ENCODE measurements at regions not wholly inside any gene's neighbourhood (a gene's known extent, or its start where the extent isn't known, plus 50 kb on each side); places are given as distances from the start of the nearest gene placed in this dataset.

DNA sequence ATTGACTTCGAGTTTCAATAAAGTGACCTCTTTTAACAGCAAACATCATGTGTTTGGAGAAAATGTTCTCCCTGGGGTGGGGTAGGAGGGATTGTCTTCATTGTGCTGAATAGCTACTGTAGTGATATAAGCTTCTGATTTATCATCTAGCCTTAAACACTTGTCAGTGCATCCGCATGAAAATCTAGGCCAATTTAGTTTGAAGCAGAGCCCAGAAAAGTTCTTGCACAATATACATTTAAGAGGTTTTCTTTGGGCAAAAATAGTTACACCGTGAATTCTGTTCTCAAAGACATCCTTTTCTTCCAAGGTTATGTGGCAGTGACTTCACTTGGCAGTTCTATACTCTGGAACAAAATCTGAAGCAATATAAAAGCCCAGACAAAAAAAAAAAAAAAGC lies 136.0 kb upstream of the IFNG-AS1 start:
- DNase-seq (ENCODE audit: insufficient read length, low spot score), result no peak
- FAIRE-seq, result no peak
- TF ChIP-seq CTCF (IDR thresholded peaks at IDR 0.05; ENCODE audit: insufficient read depth, missing control alignments), result no peak

DNA sequence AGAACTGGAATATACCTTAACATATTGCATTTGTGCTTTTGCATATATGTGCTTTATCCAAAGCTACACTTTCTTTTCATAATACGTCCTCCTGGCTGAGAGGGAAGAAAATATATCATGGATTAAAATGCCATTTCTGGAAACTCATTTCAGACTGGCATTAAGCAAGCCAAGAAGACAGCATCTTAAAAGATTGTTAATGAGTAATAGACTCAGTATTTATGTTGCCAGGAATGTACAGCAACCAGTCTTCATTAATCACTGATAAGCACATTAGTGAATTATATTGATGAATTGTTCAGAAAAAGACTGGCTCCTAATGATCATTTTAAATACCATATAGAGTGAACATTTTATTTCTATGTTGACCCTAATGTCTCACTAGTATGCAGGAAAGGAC lies 134.9 kb upstream of the IFNG-AS1 start:
- FAIRE-seq (no peak), DNase-seq (ENCODE audit: insufficient read length, low spot score) (no peak)
- TF ChIP-seq CTCF (IDR thresholded peaks at IDR 0.05; ENCODE audit: insufficient read depth, missing control alignments), result no peak

DNA sequence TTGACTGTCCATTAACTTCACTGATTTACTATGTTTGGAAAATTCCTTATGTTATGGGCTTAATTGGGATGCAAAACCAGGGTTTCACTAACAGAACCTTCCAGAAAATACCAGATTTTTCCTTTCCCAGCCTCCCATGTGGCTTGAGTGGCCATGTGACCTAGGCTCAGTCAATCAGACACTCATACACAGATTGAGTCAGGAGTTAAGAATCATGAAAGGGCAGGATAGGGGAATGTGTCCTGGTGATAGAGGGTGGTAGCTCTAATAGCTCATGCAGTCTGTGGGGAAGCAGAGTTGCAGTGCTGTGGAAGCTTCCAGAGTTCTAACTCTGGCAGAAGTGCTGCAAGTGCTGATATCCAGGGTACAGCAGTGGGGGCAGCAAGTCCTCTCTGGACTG lies 134.1 kb upstream of the IFNG-AS1 start:
- no peak for FAIRE-seq

DNA sequence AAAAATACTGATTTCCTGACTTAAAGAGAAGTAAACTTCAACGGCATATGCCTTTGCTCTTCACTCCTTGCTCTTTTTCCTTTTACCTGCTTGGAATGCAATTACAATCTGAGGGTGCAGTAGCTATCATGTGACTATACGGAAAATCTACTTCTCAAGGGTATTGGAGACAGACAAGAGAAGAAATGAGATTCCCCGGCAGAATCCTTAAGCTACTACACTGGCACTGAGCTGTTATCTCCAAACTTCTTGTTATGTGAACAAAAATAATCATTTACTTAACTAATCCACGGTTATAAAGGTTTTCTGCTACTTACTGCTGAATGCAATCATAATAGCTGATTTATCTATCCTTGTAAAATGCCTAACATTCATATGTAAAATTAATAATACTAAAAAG lies 118.0 kb upstream of the IFNG-AS1 start:
- DNase-seq (ENCODE audit: insufficient read length, low spot score) (no peak), FAIRE-seq (no peak)
- no peak for TF ChIP-seq CTCF (IDR thresholded peaks at IDR 0.05; ENCODE audit: insufficient read depth, missing control alignments)

More for the DNA sequence above, 134.1 kb upstream of the IFNG-AS1 start:
- TF ChIP-seq CTCF (IDR thresholded peaks at IDR 0.05; ENCODE audit: insufficient read depth, missing control alignments), result no peak
- no peak for DNase-seq (ENCODE audit: insufficient read length, low spot score)

- no peak for DNase-seq (ENCODE audit: insufficient read length, low spot score)
- FAIRE-seq, result no peak
- no peak for TF ChIP-seq CTCF (IDR thresholded peaks at IDR 0.05; ENCODE audit: insufficient read depth, missing control alignments)
Measured at GRCh38 chr12:67873355-67873754, 115.9 kb upstream of the IFNG-AS1 start.

DNA sequence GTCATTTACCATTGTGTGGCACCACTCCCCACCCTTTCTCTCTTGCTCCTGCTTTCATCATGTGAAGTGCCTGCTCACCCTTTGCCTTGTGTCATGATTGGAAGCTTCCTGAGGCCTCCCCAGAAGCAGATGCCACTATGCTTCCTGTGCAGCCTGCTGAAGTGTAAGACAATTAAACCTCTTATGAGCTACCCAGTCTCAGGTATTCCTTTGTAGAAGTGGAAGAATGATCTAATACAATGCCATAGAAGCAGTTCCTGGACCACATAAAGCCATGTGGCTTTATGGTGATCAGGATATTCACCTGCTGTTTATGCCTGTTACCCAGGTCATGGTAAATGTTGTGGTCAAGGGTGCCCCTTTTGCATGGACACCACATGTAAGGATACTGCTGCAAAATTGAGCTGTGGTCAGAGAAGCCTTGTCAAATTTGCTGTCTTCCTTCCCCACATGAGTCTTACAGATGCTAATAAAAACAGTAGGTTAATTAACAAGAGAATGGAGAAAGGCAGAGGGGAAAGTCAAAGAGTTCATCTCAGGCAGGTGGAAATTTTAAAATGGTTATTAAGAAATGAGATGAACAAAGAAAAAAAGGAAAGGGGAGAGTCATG lies 112.8 kb upstream of the IFNG-AS1 start:
- FAIRE-seq (no peak), DNase-seq (ENCODE audit: insufficient read length, low spot score) (no peak)
- no peak for TF ChIP-seq CTCF (IDR thresholded peaks at IDR 0.05; ENCODE audit: insufficient read depth, missing control alignments)

DNA sequence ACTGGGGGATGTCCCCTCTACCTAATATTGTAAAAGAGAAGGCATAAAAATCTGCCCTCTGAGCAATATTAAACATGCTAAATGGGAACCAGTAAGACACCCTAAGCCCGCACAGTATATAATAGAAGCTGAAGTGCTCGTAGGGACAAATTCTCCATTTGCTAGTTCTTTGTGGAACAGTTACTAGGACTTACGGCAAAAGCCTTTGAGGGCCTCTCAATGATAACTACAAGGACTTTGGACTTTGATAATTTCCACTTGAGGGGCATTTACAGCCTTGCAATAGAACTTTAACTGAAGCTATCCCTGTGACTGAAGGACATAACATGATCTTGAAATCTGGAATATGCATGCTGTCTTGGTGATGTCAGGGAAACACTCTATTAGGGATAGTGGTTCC lies 111.5 kb upstream of the IFNG-AS1 start:
- FAIRE-seq, result no peak
- TF ChIP-seq CTCF (IDR thresholded peaks at IDR 0.05; ENCODE audit: insufficient read depth, missing control alignments), result no peak
- DNase-seq (ENCODE audit: insufficient read length, low spot score), result no peak

Data from D721Med (cell line).